RWPE1 (cell line): ENCODE measurements at regions not wholly inside any gene's neighbourhood (a gene's known extent, or its start where the extent isn't known, plus 50 kb on each side); places are given as distances from the start of the nearest gene placed in this dataset.

Experiments used
- CTCF ChIA-PET: fragments of 350-600 bp; sonication (Branson Sonifier 250); formaldehyde crosslinking; extraction: SDS; loops from one replicate; lab custom pipeline; 2021; lab: Yijun Ruan, JAX
- POLR2A ChIA-PET: fragments of 400-600 bp; formaldehyde crosslinking; extraction: SDS; loops from one replicate; lab custom pipeline; 2020; ENCODE audit warnings: antibody characterized with exemption; ENCODE audit not compliant: low non-redundant PET; lab: Yijun Ruan, JAX
- DNase-seq: peaks from one replicate; pipeline ENCODE4 v3.0.0; 2012; ENCODE audit warnings: low spot score
- H3K27ac ChIP-seq: fragments of 450-650 bp; 2 replicates; pipeline ENCODE4 v1.5.1; 2017
- TF ChIP-seq, protein P1 (sequence below): fragments of 450-650 bp; conservative IDR thresholded peaks from 2 replicates; pipeline ENCODE4 v1.5.1; 2017; ENCODE audit warnings: low read depth, mild to moderate bottlenecking

DNA sequence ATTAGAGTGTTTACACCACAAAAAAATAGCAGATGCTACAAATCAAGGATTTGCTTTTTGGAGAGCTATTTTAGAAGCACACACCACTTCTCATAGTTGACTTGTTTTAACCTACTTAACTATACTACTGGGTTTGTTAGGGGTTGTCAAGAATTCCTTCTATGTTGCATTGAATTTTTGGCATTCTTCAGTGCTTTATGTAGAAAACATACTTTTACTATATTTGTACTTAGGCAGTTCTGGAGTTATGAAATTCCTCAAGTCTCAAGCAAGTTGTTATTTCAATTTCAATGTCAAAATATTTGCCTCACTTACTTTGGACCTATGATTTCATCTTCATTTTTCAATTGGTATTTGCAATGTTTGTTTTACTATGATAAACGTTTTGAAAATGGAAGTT, 449.6 kb downstream of the GLUD2 start:
- TF ChIP-seq, protein P1, sequence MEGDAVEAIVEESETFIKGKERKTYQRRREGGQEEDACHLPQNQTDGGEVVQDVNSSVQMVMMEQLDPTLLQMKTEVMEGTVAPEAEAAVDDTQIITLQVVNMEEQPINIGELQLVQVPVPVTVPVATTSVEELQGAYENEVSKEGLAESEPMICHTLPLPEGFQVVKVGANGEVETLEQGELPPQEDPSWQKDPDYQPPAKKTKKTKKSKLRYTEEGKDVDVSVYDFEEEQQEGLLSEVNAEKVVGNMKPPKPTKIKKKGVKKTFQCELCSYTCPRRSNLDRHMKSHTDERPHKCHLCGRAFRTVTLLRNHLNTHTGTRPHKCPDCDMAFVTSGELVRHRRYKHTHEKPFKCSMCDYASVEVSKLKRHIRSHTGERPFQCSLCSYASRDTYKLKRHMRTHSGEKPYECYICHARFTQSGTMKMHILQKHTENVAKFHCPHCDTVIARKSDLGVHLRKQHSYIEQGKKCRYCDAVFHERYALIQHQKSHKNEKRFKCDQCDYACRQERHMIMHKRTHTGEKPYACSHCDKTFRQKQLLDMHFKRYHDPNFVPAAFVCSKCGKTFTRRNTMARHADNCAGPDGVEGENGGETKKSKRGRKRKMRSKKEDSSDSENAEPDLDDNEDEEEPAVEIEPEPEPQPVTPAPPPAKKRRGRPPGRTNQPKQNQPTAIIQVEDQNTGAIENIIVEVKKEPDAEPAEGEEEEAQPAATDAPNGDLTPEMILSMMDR: no peak
- no peak for DNase-seq
- CTCF ChIA-PET: no interaction called here
- POLR2A ChIA-PET: no interaction called here
- H3K27ac ChIP-seq: no peak overlapping the region

DNA sequence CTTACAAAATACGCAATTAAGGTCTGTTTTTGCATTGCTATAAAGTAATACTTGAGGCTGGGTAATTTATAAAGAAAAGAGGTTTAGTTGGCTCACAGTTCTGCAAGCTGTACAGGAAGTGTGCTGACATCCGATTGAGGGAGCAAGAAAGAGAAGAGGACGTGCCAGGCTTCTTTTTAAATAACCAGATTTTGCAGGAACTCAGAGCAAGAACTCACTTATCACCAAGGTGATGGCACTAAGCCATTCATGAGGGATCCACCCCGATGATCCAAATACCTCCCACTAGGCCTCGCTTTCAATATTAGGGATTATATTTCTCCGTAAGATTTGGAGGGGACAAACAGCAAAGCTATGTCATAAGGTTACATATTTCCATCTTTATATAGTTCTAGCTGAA, 456.7 kb downstream of the GLUD2 start:
- no peak overlapping the region for H3K27ac ChIP-seq
- ChIA-PET CTCF (no interaction called here), POLR2A (no interaction called here)
- TF ChIP-seq, protein P1: no peak
- DNase-seq: no peak

DNA sequence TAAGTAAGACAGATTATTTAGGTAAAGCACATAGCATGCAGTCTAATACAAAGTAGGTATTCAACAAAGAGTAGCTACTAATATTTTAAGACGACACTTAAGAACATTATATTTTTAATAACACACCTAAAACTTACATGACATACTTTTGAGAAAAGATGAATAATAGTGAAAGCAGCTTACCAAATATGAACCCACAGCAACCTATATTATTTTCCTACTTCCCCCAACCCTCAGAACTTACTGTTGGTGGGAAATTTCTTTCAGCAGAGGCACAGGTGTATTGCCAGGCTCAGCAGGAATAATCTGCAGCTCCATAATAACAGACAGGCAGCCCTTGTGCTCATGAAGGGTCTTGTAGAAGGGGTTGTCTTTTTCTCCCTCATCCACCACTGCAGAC, 498.9 kb downstream of the GLUD2 start:
- POLR2A ChIA-PET: no interaction called here
- CTCF ChIA-PET: no interaction called here

DNA sequence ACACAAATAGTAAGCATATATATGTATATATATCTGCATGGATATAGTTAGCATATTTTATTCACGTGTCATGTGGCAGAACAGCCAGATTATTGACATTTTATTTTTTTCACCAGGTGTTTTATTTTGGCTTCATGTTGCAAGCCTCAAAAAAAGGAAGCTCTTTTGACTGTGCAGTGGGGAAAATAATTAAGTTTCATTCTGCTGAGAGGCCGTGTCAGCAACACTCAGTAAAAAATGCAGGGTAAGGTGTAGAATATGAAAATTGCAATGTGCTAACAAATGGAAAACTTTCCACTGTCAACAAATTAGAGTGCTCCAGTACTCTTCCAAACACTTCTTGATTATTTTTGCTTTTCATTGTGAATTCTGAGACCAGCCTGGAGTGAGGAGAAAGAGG, 511.5 kb downstream of the GLUD2 start:
- CTCF ChIA-PET: no interaction called here
- POLR2A ChIA-PET: no interaction called here
- TF ChIP-seq, protein P1: no peak

More for the DNA sequence above, 498.9 kb downstream of the GLUD2 start:
- no peak overlapping the region for H3K27ac ChIP-seq
- TF ChIP-seq, protein P1: no peak
- no peak for DNase-seq

DNA sequence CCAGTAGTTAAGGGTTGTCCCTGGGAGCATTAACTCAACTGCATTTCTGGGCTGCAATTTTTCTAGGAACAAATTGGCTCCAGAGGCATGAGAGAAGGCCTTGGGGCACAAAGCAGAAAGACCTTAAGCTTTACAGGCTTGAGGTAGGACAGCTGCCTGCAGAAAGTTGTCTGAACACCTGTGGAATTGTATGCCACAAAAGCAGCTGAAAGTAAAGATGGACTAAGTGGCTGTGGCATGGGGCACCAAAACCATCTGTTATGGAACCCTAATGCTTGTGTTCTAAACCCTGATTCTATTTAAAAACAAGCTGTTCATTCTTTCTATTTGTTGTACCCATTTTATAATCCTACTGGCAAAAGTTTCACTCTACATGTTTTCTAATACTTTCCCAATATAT, 515.2 kb downstream of the GLUD2 start:
- DNase-seq: no peak
- CTCF ChIA-PET: no interaction called here
- TF ChIP-seq, protein P1: no peak
- H3K27ac ChIP-seq: no peak overlapping the region
- POLR2A ChIA-PET: no interaction called here

More for the DNA sequence above, 511.5 kb downstream of the GLUD2 start:
- H3K27ac ChIP-seq: no peak overlapping the region
- no peak for DNase-seq

DNA sequence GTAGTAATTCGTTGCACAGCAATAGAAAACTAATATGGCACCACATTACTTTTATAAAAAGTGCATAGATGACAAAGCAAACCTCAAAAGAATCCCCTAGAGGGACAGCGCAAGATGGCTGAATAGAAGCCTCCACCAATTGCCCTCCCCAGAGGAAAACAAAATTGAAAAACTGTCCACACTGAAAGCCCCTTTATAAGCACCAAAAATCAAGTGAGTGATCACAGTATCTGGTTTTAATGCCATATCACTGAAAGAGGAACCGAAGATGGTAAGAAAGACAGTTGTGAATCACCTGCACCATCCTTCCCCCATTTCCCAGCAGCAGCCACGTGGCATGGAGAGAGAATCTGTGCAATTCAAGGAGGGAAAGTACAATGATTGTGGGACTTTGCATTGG, 522.2 kb downstream of the GLUD2 start:
- no peak overlapping the region for H3K27ac ChIP-seq
- TF ChIP-seq, protein P1: no peak
- ChIA-PET CTCF (no interaction called here), POLR2A (no interaction called here)
- no peak for DNase-seq
